Liver (tissue), 7 donors: ENCODE measurements at regions not wholly inside any gene's neighbourhood (a gene's known extent, or its start where the extent isn't known, plus 50 kb on each side); places are given as distances from the start of the nearest gene placed in this dataset.

Experiments used
- DNase-seq: peaks from one replicate; pipeline ENCODE4 v3.0.0-alpha.2; 2017; ENCODE audit warnings: low spot score
- H3K27ac ChIP-seq, 2 donors: one replicate each; pipeline ENCODE4 v1.7.0; 2013; ENCODE audit warnings: inconsistent platforms in 2 of 2, low read length in 2 of 2, control low read depth in 1 of 2, low read depth in 1 of 2, mild to moderate bottlenecking in 1 of 2
- H3K27me3 ChIP-seq, 4 donors: one replicate each; pipeline versions ENCODE4 v1.6.1 to v1.7.0; 2013; ENCODE audit warnings: low read length in 3 of 4, inconsistent platforms in 1 of 4, mild to moderate bottlenecking in 1 of 4, moderate library complexity in 1 of 4; ENCODE audit not compliant: control insufficient read depth in 4 of 4, insufficient read depth in 4 of 4
- H3K36me3 ChIP-seq, 4 donors: one replicate each; pipeline versions ENCODE4 v1.6.1 to v1.7.0; 2013; ENCODE audit warnings: low read length in 3 of 4, mild to moderate bottlenecking in 3 of 4, low read depth in 1 of 4, moderate library complexity in 1 of 4; ENCODE audit not compliant: control insufficient read depth in 4 of 4, insufficient read depth in 3 of 4
- H3K4me1 ChIP-seq, 4 donors: one replicate each; pipeline versions ENCODE4 v1.6.1 to v1.7.0; 2013; ENCODE audit warnings: low read length in 3 of 4, mild to moderate bottlenecking in 3 of 4, moderate library complexity in 1 of 4; ENCODE audit not compliant: control insufficient read depth in 4 of 4, insufficient read depth in 4 of 4
- H3K4me3 ChIP-seq, 3 donors: one replicate each; pipeline versions ENCODE4 v1.6.1 to v1.7.0; 2013; ENCODE audit warnings: low read length in 3 of 3, control low read depth in 1 of 3, low read depth in 1 of 3, mild to moderate bottlenecking in 1 of 3
- H3K9ac ChIP-seq, 2 donors: one replicate each; pipeline ENCODE4 v1.7.0; 2013; ENCODE audit warnings: low read length in 2 of 2, mild to moderate bottlenecking in 2 of 2, moderate library complexity in 2 of 2, control low read depth in 1 of 2, low read depth in 1 of 2
- H3K9me3 ChIP-seq, 4 donors: one replicate each; pipeline versions ENCODE4 v1.6.1 to v1.7.0; 2013; ENCODE audit warnings: low read length in 3 of 4; ENCODE audit not compliant: control insufficient read depth in 4 of 4
- EGR1 ChIP-seq, 2 donors: IDR thresholded peaks; 2 replicates each; pipeline ENCODE4 v1.6.1; 2016 to 2018; ENCODE audit warnings: antibody characterized with exemption in 2 of 2, low read depth in 2 of 2
- FOXA1 ChIP-seq: IDR thresholded peaks from 2 replicates; pipeline ENCODE4 v1.6.1; 2016; ENCODE audit warnings: antibody characterized with exemption
- FOXA2 ChIP-seq: IDR thresholded peaks from 2 replicates; pipeline ENCODE4 v1.6.1; 2016; ENCODE audit warnings: antibody characterized with exemption
- GABPA ChIP-seq, 2 donors: IDR thresholded peaks in 1 of 2; conservative IDR thresholded peaks in 1 of 2; 2 replicates each; pipeline ENCODE4 v1.6.1; 2016; ENCODE audit warnings: antibody characterized with exemption in 2 of 2, mild to moderate bottlenecking in 1 of 2, moderate library complexity in 1 of 2
- HNF4A ChIP-seq, 2 donors: conservative IDR thresholded peaks; 2 replicates each; pipeline ENCODE4 v1.6.1; 2016; ENCODE audit warnings: antibody characterized with exemption in 2 of 2, mild to moderate bottlenecking in 2 of 2
- JUND ChIP-seq, 2 donors: IDR thresholded peaks; 2 replicates each; pipeline ENCODE4 v1.6.1; 2016; ENCODE audit warnings: antibody characterized with exemption in 2 of 2
- NR2F2 ChIP-seq: IDR thresholded peaks from 2 replicates; pipeline ENCODE4 v1.6.1; 2016; ENCODE audit warnings: antibody characterized with exemption
- RAD21 ChIP-seq, 2 donors: IDR thresholded peaks; 2 replicates each; pipeline ENCODE4 v1.6.1; 2016; ENCODE audit warnings: antibody characterized with exemption in 2 of 2, mild to moderate bottlenecking in 2 of 2
- REST ChIP-seq: IDR thresholded peaks from 2 replicates; pipeline ENCODE4 v1.6.1; 2016; ENCODE audit warnings: antibody characterized with exemption, mild to moderate bottlenecking
- RXRA ChIP-seq, 2 donors: IDR thresholded peaks; 2 replicates each; pipeline ENCODE4 v1.6.1; 2017 to 2018; ENCODE audit warnings: antibody characterized with exemption in 2 of 2, mild to moderate bottlenecking in 1 of 2
- SP1 ChIP-seq: IDR thresholded peaks from 2 replicates; pipeline ENCODE4 v1.6.1; 2018; ENCODE audit warnings: antibody characterized with exemption, mild to moderate bottlenecking
- TAF1 ChIP-seq: conservative IDR thresholded peaks from 2 replicates; pipeline ENCODE4 v1.6.1; 2016; ENCODE audit warnings: antibody characterized with exemption, mild to moderate bottlenecking
- YY1 ChIP-seq: IDR thresholded peaks from 2 replicates; pipeline ENCODE4 v1.6.1; 2016; ENCODE audit warnings: antibody characterized with exemption, mild to moderate bottlenecking
- WGBS: extraction: QIAGEN DNeasy Blood & Tissue Kit; methylation state at CpG from one replicate; pipeline ENCODE4 v1.1.7; 2013; 5-methylcytosine and 5-hydroxymethylcytosine counted together
- TF ChIP-seq, protein P1 (sequence below): IDR thresholded peaks from 2 replicates; pipeline ENCODE4 v1.6.1; 2016; ENCODE audit warnings: antibody characterized with exemption
- TF ChIP-seq, protein P2 (sequence below): IDR thresholded peaks from 2 replicates; pipeline ENCODE4 v1.6.1; 2016; ENCODE audit warnings: antibody characterized with exemption
- donor health status: healthy.
- donor health status: healthy.
- donor health status: healthy.
- donor health status: healthy.

- no peak for TF ChIP-seq FOXA2
Measured at GRCh38 chr22:47380692-47381091, 618.2 kb downstream of the TBC1D22A start (continued).

- Histone ChIP-seq H3K36me3 (no peaks in the 10 kb centered on the region), H3K27ac (no peak overlapping the region), H3K4me3 (no peak overlapping the region), H3K4me1 (no peaks in the 10 kb centered on the region), H3K9ac (no peak overlapping the region), H3K27me3 (peaks cover 0 to 2% (median 0%) of the 10 kb centered on the region in 4 donors), H3K9me3 (no peaks in the 10 kb centered on the region)
- TF ChIP-seq TAF1, result no peak
- TF ChIP-seq, protein P1, sequence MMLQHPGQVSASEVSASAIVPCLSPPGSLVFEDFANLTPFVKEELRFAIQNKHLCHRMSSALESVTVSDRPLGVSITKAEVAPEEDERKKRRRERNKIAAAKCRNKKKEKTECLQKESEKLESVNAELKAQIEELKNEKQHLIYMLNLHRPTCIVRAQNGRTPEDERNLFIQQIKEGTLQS, result no peak
- TF ChIP-seq RXRA (IDR thresholded peaks at IDR 0.05), result no peak
- no peak for TF ChIP-seq FOXA1
- TF ChIP-seq, protein P2, sequence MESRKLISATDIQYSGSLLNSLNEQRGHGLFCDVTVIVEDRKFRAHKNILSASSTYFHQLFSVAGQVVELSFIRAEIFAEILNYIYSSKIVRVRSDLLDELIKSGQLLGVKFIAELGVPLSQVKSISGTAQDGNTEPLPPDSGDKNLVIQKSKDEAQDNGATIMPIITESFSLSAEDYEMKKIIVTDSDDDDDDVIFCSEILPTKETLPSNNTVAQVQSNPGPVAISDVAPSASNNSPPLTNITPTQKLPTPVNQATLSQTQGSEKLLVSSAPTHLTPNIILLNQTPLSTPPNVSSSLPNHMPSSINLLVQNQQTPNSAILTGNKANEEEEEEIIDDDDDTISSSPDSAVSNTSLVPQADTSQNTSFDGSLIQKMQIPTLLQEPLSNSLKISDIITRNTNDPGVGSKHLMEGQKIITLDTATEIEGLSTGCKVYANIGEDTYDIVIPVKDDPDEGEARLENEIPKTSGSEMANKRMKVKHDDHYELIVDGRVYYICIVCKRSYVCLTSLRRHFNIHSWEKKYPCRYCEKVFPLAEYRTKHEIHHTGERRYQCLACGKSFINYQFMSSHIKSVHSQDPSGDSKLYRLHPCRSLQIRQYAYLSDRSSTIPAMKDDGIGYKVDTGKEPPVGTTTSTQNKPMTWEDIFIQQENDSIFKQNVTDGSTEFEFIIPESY, result no peak
- DNase-seq, result no peak
- 89% methylated on average over 34 of the region's 37 CpGs for WGBS
Measured at GRCh38 chr22:47379037-47379436, 616.6 kb downstream of the TBC1D22A start.

- TF ChIP-seq RXRA (IDR thresholded peaks at IDR 0.05), result no peak
- H3K9ac ChIP-seq, result no peak overlapping the region
- WGBS, result 63% methylated on average over 5 of the region's 5 CpGs
- H3K27ac ChIP-seq, result no peak overlapping the region
- H3K36me3 ChIP-seq, result no peaks in the 10 kb centered on the region
- peaks cover 0 to 2% (median 0%) of the 10 kb centered on the region in 4 donors for H3K27me3 ChIP-seq
- H3K4me1 ChIP-seq, result no peaks in the 10 kb centered on the region
- DNase-seq, result no peak
- H3K9me3 ChIP-seq, result no peaks in the 10 kb centered on the region
- H3K4me3 ChIP-seq, result no peak overlapping the region
Measured at GRCh38 chr22:47377926-47378560, 615.6 kb downstream of the TBC1D22A start.

DNA sequence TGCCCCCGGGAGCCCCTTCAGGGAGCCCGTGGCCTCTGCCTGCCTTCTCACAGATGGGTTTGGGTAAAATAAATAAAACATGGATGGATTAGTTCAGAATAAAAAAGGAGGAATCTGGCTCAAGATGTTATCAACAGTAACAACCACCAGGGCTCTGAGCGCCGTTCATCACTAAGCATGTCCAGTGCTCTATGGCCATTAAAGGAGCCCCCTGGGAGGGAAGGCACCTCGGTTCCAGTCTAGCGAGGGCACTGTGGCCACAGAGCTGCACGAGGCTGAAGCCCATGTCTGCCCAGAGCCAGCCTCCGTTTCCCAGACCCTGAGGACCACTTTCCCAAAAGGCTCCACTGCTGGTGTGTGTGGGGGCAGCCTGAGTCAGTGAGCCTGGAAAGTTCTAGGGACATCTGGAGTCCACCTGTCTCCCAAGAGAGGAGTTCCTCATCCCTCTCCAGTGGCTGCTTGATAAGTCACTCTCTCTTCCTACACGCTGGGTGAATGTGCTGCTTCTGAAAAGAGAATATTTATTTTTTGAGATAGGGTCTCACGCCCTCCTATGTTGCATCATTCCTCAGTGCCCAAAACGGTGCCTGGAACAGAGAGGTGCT, 614.6 kb downstream of the TBC1D22A start:
- WGBS, result 65% methylated on average over 11 of the region's 11 CpGs
- no peaks in the 10 kb centered on the region for H3K4me1 ChIP-seq
- no peak for DNase-seq
- H3K9me3 ChIP-seq, result no peaks in the 10 kb centered on the region
- no peak overlapping the region for H3K9ac ChIP-seq
- H3K27ac ChIP-seq, result no peak overlapping the region
- no peaks in the 10 kb centered on the region for H3K36me3 ChIP-seq
- no peak overlapping the region for H3K4me3 ChIP-seq
- H3K27me3 ChIP-seq, result peaks cover 0 to 2% (median 0%) of the 10 kb centered on the region in 4 donors
- TF ChIP-seq GABPA (IDR thresholded peaks at IDR 0.05 in 1 of 2, conservative IDR thresholded peaks at IDR 0.05 in 1 of 2), result no peak
- TF ChIP-seq TAF1, result no peak
- TF ChIP-seq RAD21 (IDR thresholded peaks at IDR 0.05), result no peak
- TF ChIP-seq, protein P1, result no peak
- TF ChIP-seq EGR1 (IDR thresholded peaks at IDR 0.05; ENCODE audit: low read depth in 2 of 2), result no peak
- TF ChIP-seq YY1, result no peak
- no peak for TF ChIP-seq NR2F2
- TF ChIP-seq, protein P2, result no peak
- no peak for TF ChIP-seq HNF4A (conservative IDR thresholded peaks at IDR 0.05)
- no peak for TF ChIP-seq JUND (IDR thresholded peaks at IDR 0.05)
- no peak for TF ChIP-seq FOXA1
- TF ChIP-seq SP1, result no peak
- no peak for TF ChIP-seq REST
- no peak for TF ChIP-seq RXRA (IDR thresholded peaks at IDR 0.05)
